Medulla oblongata (tissue), 1 donor: ENCODE measurements at regions not wholly inside any gene's neighbourhood (a gene's known extent, or its start where the extent isn't known, plus 50 kb on each side); places are given as distances from the start of the nearest gene placed in this dataset.
"Not testable (repeated sequence)": the region's sequence is repeated elsewhere in the genome, so short reads cannot be mapped to it uniquely, and the experiment has no call there.

Source experiments
- DNase-seq: peaks from one replicate; pipeline ENCODE4 v3.0.0-alpha.2; 2015; ENCODE audit errors: extremely low spot score

DNA sequence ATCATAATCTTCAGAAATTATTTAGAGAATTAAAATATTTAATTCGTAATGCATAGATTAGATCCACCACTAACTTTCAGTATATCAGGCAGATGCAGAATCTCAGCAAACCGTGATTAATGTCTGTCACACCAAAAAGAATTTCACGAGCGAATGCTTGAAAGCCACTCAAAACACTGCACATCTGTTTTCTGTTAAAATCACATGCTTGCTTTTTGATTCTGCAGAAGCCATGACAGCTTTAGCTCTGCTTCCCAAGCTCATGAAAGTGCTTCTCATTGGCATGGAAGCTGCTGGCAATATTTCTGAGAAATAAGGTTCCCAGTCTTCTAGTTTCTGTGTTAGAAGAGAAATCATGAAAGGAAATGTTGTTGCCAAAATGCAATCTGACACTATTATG is 837.8 kb upstream of the LRRN3 start:
- DNase-seq, result no peak

DNA sequence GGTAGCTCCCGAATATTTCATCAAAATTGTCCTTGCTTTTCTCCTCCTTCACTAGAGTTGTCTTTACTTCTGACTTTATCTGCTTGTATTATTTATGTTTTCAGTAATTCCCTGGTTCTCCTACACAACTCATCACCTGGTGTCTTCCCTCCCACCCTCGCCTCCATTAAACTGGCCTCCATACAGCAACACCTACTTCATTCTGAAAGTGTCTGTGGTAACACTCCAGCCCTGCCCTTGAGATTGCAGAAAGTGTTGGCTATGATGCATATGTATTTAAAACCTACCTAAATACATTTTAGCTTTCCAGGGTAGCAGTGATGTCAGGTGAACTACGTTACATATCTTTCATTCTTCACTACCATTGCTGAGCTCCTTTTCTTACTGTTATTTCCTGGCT is 833.3 kb upstream of the LRRN3 start:
- DNase-seq, result no peak

DNA sequence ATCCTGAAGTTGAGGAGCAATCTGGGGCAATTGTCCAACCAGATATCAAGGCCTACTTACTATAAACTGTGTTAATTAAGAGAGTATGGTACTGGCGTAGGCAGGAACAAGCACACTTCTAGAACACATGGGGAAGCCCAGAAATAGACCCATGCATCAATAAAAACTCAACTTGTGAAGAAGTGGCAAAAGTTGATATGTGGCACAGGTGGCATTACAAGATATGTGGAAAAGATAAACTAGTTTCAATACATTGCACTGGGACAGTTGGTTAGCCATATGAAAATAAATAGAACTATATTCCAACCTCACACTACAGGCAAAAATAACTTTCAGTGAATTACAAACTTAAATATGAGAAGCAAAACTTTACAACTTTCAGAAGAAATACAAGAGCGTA is 828.7 kb upstream of the LRRN3 start:
- DNase-seq, result no peak

DNA sequence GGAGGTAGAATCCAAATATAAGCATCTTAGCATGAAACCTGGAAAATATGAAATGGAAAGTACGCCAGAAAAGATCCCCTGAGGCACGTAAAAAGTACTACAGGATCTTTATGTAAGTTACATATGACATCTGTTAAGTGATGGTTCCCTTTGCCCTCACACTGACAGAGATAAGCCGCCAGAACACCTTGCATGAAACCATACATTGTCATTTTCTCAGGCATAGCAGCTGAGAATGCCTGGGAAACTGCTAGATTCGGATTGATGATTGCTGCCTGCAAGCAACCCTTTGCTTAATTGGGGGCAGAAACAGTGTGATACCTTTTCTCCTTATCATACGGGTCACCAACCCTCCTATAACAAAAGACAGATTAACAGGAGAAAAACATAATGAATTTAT is 826.6 kb upstream of the LRRN3 start:
- no peak for DNase-seq

DNA sequence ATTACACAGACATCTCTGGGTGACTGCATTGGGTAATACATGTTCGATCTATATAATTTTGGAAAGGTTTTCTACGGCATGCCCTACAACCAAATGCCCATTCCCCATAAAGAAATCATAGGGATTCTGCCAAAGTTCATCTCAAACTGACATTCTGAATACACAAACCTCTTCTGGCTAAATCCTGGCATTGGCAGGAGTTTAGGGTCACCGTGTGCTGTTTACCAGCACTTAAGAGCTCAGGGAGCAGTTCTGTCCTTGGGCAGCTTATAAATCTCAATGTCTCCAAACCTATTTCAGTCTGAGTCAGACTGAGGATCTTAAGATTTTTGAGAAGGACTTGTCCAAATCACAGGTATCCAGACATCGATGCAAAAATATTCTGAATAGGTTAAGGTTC is 809.6 kb upstream of the LRRN3 start:
- no peak for DNase-seq

DNA sequence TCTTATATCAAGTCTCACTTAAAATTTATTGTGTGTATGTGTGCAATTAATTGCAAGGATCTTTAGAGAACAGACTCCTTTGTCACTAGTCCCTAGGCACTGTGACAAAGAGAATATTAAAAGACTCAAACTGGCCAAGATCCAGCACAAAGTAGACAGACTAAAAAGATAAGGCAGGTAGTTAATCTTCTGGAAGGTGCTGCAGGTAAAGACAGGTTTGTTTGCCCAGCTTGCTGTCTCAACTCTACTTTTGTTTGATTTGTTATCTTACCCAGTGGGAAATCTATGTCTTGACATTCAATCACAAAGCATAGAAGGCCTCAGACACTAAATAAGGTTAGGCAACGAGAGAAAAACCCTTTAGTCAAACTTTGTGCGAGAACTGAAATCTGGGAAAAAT is 807.9 kb upstream of the LRRN3 start:
- DNase-seq, result no peak

DNA sequence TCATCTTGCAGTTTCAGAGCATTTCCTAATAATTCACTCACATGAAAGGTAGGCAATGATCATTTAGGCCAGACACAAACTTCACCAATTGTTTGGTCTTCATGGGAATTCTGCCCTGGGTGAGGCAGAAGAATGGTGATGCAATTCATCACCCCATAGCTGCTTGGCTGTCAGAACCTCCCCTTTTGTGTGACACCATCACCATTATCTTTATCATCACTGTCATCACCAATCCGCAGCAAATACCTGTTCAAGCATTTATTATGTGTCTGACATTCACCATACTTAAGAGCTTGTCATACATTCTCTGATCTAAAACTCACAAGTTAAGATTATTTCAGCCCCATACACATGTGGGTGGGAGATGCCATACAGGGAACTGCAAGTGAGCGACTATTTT is 799.5 kb upstream of the LRRN3 start:
- DNase-seq, result no peak

DNA sequence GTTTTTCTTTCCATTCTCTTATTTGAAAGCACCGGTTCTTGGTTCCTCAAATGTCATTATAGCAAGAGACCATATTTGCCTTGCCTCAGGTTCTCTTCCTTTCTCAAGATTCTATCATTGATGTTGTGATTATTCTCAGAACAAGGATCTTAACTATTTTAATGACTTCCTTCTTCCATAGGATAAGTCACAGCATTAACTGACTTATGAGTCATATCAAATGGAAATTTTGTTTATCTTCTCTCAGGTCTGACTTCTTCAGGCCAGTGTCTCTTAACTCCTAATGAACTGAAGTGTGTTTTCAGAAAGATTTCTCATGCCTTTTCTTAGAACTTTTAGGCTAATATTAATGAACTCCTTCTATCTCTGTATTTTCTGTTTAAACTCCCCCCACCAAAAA is 794.6 kb upstream of the LRRN3 start:
- no peak for DNase-seq

DNA sequence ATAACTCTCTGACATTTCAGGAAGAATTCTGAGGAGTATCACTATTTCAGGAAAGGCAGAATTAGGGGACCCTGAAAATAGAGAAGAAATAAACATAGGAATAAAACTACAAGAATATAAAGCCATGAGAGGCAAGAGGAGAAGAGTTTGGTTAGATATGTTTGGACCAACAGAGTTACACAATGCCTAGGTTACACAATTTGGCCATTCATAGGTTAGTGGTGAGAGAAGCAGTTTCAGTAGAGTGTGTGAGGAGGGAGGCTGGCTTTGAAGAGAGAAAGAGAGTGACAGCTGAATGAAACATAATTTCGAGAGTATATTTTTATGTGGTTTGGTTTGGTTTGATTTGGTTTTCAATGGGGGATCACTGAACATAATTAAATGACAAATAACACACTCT is 783.2 kb upstream of the LRRN3 start:
- no peak for DNase-seq

DNA sequence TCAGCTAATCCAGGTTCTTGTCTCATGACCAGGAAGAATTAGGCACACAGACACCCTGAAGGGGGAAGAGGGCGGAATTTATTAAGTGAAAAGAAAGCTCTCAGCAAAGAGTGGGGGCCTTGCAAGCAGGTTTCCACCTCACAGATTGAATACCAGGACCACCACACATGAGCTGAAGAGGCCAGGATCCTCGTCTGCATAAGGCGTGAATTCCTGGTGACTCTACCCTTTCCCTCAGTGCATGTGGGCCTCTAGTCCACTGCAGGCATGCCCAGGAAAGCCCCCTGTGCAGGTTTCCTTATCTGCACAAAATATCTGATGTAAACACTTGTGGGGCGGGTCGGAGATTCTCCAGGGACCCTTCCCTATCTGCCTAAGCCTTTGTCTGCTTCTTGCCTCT is 782.1 kb upstream of the LRRN3 start:
- no peak for DNase-seq

DNA sequence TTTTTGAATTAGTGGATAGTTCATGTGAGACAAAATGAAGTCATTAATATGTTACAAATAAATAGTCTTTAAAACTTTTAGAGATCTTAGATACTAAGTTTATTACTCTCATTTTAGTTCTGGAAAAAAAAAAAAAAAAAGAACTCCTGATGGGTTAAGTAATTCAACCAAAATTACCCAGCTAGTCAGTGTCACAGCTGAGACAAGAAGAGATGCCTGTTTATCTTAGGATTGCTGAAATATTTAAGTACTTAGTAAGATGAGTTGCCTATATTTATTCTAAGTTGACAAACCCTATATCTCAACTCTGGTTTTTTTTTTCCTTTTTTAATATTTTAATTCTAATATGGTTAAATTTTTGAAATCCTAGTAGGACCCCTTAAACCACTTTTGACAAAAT is 781.0 kb upstream of the LRRN3 start:
- no peak for DNase-seq

DNA sequence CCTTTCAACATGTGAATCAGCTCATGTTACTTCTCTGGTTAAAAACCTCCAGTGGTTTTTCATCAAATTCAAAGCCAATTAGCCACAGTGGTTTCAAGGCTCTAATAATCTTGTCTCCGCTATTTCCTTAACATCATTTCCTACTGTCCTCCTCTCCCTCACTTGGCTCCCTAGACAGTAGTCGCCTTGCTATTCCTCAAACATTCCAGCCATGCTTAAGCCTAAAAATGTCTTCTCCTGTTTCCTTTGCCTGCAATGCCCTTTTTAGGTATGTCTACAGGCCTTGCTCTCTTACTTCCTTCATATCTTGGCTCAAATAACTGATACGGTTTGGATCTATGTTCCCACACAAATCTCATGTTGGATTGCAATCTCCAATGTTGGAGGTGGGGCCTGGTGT is 779.4 kb upstream of the LRRN3 start:
- no peak for DNase-seq

DNA sequence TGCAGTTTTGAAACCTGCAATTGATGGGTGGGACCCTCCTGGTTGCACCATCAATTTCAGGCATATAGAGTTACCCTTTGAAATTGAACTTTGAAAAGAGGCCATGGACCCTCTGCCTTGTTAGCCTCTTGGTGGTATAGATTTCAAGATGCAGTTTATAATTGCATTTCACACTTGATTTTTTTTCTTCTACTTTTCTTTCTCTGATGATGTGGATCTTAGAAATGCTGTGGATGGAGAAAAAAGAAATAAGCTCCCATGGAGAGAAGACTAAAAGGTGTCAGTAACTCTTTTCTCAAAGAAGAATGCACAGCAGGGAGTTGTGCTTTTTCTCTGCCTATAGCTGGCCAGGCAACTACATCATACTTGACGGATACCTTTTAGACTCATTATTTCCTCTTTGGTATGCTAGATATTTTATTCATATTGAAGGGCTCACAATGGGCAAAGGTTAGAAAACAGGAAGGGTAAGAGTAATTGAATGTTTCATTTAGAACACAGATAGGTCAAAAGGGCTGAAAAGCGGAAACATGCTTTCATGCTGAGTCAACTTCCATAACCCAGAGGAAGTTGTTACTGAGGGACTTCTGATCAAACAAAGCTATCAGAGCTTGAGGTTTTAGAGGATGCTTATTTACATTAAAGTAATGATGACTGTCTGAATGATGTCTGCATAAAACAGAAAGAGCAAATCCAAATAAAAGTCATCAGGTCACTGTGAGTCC is 773.2 kb upstream of the LRRN3 start:
- no peak for DNase-seq

DNA sequence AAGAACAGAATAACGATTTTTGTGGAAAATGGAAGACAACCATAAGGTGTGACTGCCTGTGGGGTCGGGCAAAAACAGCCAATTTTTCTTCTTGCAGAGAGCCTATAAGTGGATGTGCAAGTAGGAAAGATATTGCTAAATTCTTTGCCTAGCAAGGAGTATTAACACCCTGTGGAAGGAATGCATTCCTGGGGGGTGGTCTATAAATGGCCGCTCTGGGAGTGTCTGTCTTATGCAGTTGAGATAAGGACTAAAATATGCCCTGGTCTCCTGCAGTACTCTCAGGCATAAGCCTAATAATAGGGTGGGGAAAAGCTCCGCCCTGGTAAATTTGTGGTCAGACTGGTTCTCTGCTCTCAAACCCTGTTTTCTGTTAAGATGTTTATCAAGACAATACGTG is 770.6 kb upstream of the LRRN3 start:
- not testable (repeated sequence) for DNase-seq

DNA sequence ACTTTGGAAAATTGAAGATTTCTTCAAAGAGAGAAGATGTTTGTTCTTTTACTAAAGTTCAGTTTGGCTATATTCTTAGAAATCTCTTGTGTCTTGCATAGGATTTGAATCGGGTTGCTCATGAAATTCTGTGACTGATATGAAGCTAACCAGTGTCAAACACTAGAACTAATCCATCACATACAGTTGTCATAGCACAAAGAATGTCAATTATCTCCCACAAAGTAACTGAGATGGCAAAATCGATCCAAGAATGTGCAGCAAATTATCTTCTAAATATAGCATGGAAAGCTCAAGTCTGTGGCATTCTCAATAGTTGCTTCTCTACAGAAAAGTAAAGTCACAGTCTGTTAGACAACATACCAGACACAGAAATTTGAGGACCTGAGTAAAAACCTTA is 768.1 kb upstream of the LRRN3 start:
- no peak for DNase-seq

DNA sequence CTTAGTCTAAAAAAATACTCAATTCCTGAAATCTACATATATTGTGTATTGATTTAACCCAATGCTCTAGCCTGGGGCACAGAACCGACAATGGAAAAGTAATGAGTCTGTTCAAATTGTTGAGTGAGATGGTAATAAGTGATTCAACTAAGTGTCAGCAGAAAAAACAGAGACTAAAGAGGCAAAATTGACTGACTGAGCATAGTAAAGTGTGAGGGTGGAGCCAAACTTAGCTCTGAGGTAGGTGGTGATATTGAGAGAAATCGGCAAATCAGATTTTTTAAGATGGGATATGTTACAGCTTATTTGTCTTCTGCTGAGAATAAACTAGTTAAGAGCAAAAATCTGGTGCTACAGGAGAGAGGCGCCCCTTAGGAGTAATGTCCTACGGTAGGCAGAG is 764.0 kb upstream of the LRRN3 start:
- no peak for DNase-seq

DNA sequence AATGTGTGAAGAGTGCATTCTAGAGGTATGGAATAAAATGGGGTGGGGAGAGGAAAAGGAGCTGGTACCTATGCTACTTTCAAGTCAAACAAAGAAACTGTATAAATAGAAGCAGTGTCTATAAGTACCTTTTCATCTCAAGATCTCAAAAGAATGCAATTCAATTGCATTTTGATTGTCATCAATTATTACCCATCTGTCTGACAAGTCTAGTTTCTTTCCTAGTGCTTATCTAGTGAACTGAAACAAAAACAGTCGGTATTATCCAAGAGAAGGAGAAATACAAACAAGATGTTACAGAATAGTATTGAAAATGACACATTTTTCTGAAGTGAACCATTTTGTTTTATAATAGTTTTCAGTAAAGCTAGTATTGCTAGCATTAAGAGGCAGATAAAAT is 754.5 kb upstream of the LRRN3 start:
- DNase-seq, result no peak

DNA sequence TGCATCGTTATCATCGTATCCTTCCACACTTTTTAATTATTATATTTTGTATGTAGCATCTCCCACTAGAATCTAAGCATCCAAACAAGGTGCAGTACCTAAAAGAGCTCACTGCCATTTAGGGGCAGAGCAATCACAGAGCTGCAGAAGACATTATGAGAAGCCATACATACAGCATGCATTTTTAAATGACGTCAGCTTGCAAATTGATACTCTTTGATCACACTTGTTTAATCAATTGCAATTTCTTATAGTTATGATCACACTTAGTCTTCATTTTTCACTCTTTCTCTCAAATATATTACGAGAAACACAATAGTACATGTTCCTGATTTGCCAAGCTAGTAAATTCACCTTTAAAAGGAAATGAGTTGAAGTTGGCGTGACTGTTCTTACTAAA is 753.3 kb upstream of the LRRN3 start:
- no peak for DNase-seq

DNA sequence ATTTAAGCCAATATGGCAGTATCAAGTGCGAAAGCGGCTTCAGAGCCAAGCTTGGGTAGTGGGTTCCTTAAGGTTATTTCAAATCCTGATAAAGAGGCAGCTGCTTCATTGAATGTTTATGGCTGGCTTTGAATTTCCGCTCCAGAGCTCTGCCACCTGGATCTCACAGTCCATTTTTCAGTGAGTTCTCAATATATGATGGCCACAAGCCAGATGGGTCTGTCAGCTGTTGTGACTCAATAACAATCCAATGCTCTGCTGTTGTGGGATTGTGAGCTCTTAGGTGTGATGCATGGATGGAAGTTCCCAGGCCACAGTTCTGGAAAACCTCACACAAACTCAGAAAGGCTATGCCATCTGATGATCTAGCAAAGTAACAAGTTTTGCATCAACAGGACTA is 743.8 kb upstream of the LRRN3 start:
- no peak for DNase-seq

DNA sequence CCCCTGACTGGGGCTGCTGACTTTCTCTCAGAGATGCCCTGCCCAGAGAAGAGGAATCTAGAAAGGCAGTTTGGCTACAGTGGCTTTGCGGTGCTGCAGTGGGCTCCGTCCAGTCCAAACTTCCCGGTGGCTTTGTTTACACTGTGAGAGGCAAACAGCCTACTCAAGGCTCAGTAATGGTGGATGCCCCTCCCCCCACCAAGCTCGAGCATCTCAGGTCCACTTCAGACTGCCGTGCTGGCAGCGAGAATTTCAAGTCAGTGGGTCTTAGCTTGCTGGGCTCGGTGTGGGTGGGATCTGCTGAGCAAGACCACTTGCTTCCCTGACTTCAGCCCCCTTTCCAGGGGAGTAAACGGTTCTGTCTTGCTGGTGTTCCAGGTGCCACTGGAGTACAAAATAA is 734.5 kb upstream of the LRRN3 start:
- no peak for DNase-seq

DNA sequence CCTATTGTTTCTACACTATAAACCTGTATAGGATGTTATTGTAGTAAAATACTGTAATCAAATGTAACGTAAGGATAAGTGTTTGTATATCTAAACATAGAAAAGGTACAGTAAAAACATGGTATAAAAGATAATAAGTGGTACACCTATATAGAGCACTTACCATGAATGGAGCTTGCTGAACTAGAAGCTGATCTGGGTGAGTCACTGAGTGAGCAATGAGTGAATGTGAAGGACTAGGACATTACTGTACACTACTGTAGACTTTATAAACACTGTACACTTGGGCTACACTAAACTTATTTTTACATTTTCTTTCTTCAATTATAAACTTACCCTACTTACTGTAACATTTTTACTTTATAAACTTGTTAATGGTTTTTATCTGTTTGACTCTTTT is 732.9 kb upstream of the LRRN3 start:
- no peak for DNase-seq

DNA sequence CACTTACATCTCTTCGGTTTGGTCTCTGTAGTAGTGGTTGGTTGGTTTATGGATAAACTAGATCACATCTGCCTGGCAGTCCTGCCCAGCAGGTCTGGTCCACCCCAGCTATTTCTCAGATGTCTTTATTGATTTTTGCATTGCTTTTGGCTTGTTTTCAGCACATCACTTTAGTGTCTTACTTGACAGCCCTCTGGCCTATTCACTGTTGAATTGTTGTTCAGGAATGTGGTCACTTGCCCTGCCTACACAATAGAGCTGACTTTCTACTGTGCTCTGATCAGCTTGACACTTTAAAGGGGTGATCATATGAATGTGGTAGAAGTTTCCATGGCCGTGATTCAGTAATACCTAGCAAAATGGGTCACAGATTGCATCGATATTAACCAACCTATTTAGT is 719.2 kb upstream of the LRRN3 start:
- no peak for DNase-seq

DNA sequence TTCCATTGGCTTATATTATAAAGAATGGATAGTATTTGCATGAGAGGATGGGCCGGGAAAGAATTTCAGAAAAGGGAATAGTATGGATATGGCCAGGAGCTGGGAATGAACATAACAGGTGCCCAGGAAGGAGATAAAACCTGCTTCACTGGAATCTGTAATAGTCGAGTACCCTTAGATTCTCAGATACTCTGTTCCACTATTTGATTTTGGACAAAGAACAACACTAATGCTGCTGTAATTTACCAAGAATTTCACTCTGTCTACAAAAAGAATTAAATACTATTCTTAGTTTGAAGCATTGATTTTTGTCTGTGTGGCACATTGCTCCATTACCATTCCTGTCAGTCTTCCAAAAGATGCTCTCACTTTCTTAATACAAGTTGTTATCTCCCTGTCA is 718.2 kb upstream of the LRRN3 start:
- no peak for DNase-seq

DNA sequence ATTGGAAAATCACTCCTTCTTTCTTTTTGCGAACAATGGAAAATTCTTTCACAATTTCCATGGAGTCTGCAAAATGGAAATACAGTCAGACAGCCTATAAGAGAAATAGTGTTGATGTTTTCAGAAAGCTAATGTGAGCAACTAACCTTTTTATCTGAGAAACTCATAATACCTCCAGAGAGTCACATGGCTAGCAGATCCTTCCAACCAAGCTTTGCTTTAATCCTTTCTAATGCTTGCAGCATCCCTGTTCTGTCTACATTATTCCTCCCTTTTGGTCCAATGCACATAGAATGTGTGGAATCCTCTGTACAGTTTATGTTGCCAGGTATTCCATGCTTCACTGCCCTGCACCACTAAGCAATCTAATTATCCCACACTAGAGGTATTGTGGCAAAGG is 717.5 kb upstream of the LRRN3 start:
- no peak for DNase-seq

DNA sequence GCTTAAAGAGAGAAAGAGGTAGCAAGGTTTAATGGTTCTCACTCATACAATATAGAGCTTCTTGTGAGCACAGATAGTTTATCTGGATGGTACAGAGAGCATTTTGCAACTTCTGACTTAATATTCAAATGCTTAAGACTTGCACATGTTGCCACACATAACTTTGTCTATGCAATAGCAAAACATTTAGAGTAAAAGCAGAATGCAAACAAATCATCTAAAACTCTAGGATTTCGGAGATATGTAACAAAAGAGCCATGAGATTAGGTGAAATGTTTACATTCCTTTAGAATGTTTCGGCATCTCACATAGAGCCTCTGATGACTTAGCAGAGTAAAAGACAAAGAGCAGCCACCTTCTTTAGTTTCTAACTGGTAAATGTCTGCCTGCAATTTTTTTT is 717.1 kb upstream of the LRRN3 start:
- no peak for DNase-seq
